ENCODE measurements at regions not wholly inside any gene's neighbourhood (a gene's known extent, or its start where the extent isn't known, plus 50 kb on each side); places are given as distances from the start of the nearest gene placed in this dataset.

DNA sequence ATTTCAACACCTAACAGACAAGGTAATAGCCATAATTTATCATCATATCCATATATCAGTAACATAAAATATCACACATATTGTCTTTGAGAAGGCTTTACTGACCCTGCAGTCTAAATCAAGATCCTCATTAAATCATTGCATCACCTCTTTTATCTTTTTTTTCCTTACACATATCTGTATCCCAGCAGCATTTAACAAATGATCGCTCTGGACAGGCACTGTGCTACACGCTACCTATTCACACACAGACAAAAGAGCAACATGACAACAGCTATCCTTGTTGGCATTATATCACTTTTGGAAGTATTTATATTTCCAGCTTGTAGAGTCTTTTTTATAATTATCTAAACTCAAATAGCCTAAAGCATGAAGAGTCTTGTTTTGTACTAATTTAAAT, 73.3 kb upstream of the NBEA start:
- Histone ChIP-seq H3K4me1 (ENCODE audit: control insufficient read depth, insufficient read depth, low read length) (no peaks in the 10 kb centered on the region), H3K4me3 (ENCODE audit: low read length) (no peak overlapping the region), H3K36me3 (ENCODE audit: control insufficient read depth, insufficient read depth, low read length) (no peaks in the 10 kb centered on the region)

DNA sequence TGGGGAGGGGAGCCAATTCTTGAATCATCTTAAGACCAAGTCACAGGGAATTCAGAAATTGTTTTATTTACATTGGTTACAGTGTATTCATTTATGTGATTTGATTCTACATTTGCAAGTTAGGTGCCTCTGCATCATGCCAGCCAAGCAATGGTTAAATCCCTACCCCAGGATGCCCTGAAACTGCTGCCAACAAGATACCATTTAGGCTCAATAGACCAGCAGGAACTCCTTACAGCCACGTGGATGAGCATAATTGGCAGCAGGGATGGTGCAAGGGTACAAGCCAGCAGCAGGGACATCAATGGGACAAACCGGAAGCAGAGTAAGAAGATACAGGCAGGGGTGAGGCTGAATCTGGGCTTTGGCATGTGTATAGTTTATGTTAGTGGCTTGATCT, 72.4 kb upstream of the NBEA start:
- Histone ChIP-seq H3K4me1 (ENCODE audit: control insufficient read depth, insufficient read depth, low read length) (no peaks in the 10 kb centered on the region), H3K4me3 (ENCODE audit: low read length) (no peak overlapping the region), H3K27ac (ENCODE audit: low read depth, low read length) (no peak overlapping the region), H3K36me3 (ENCODE audit: control insufficient read depth, insufficient read depth, low read length) (no peaks in the 10 kb centered on the region), H3K27me3 (ENCODE audit: control insufficient read depth, insufficient read depth, low read length) (no peaks in the 10 kb centered on the region), H3K9ac (ENCODE audit: low read length) (no peak overlapping the region)

More for the DNA sequence above, 73.3 kb upstream of the NBEA start:
- H3K27me3 ChIP-seq (ENCODE audit: control insufficient read depth, insufficient read depth, low read length) = no peaks in the 10 kb centered on the region
- H3K9ac ChIP-seq (ENCODE audit: low read length) = no peak overlapping the region
- no peak overlapping the region for H3K27ac ChIP-seq (ENCODE audit: low read depth, low read length)

DNA sequence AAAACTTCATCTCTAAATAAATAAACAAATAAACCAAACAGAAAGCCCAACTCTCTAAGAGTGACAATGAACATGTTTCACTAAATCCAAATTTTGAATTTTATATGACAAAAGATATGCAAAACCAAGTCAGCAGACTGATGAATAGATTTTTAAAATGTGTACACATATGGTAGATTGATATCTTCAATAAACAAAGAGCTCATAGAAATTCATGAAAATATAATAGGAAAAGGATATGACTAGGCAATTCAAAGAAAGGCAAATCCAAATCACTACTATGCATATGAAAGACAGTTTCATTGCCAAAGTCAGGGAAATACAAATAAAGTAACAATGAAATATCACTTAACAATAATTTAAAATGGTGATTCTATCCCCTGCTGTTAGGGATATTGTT, 63.7 kb upstream of the NBEA start:
- no peaks in the 10 kb centered on the region for H3K27me3 ChIP-seq (ENCODE audit: control insufficient read depth, insufficient read depth, low read length)
- no peaks in the 10 kb centered on the region for H3K36me3 ChIP-seq (ENCODE audit: control insufficient read depth, insufficient read depth, low read length)
- H3K4me1 ChIP-seq (ENCODE audit: control insufficient read depth, insufficient read depth, low read length) = no peaks in the 10 kb centered on the region
- H3K4me3 ChIP-seq (ENCODE audit: low read length) = no peak overlapping the region
- H3K27ac ChIP-seq (ENCODE audit: low read depth, low read length) = no peak overlapping the region
- H3K9ac ChIP-seq (ENCODE audit: low read length) = no peak overlapping the region

DNA sequence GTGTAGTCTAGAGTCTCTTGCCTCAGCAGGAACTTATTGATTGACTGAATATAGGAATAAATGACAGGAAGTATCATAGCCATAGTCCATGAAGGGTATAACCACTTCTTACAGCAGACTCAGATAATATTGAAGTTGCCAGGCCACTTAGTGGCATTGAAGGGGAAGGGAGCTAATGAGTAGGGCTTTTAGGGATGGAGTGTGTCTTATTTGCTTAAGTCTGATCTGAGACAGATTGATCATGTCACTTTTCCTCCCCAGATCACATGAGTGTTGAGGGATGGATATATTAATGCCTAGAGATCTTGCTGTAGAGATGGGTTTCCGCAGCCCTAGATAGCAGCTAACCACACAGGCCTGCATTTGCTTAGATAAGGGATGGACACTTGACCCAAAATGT, 62.2 kb upstream of the NBEA start:
- Histone ChIP-seq H3K4me3 (ENCODE audit: low read length) (no peak overlapping the region), H3K27ac (ENCODE audit: low read depth, low read length) (no peak overlapping the region), H3K9ac (ENCODE audit: low read length) (no peak overlapping the region), H3K36me3 (ENCODE audit: control insufficient read depth, insufficient read depth, low read length) (no peaks in the 10 kb centered on the region), H3K4me1 (ENCODE audit: control insufficient read depth, insufficient read depth, low read length) (no peaks in the 10 kb centered on the region), H3K27me3 (ENCODE audit: control insufficient read depth, insufficient read depth, low read length) (no peaks in the 10 kb centered on the region)

DNA sequence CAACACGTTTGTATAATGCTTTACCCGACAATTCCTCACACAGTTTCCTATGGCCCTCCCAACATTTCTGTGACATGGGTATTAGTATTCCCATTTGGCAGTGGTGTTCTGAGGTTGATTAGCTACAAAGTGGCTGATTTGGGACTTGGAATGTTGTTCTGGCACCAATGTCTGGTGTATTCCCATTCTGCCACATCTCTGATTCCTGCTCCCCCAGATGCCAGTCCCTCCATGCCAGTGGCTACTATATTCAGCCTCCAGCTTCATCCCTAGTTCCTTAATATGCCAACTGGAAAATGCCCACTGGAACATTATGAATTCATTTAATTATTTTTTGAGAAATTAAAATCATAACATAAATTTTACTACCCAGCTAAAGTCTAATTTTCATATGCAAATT, 60.6 kb upstream of the NBEA start:
- no peaks in the 10 kb centered on the region for H3K36me3 ChIP-seq (ENCODE audit: control insufficient read depth, insufficient read depth, low read length)
- no peaks in the 10 kb centered on the region for H3K4me1 ChIP-seq (ENCODE audit: control insufficient read depth, insufficient read depth, low read length)
- H3K9ac ChIP-seq (ENCODE audit: low read length) = no peak overlapping the region
- H3K4me3 ChIP-seq (ENCODE audit: low read length) = no peak overlapping the region
- no peak overlapping the region for H3K27ac ChIP-seq (ENCODE audit: low read depth, low read length)
- no peaks in the 10 kb centered on the region for H3K27me3 ChIP-seq (ENCODE audit: control insufficient read depth, insufficient read depth, low read length)

DNA sequence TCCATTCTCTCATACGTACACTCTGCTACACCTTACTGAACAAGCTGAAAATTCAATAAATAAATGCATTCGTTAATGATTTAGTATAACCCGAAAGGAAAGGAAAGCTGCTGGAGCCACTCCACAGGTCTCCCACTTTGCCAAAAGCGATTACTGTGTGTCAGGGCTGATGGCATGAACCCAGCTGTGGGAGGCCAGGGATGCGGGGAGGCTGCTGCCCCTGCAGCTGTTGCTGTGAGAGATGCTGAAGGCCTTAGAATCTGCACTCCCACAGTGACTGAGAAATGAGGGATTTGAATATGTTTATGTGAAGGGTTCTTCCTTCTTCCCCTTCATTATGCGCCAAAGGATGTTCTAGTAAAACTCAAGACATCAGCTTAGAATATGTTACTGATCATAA, 58.7 kb upstream of the NBEA start:
- no peaks in the 10 kb centered on the region for H3K36me3 ChIP-seq (ENCODE audit: control insufficient read depth, insufficient read depth, low read length)
- H3K27me3 ChIP-seq (ENCODE audit: control insufficient read depth, insufficient read depth, low read length) = no peaks in the 10 kb centered on the region
- H3K4me3 ChIP-seq (ENCODE audit: low read length) = no peak overlapping the region
- no peak overlapping the region for H3K9ac ChIP-seq (ENCODE audit: low read length)
- H3K4me1 ChIP-seq (ENCODE audit: control insufficient read depth, insufficient read depth, low read length) = no peaks in the 10 kb centered on the region
- no peak overlapping the region for H3K27ac ChIP-seq (ENCODE audit: low read depth, low read length)

DNA sequence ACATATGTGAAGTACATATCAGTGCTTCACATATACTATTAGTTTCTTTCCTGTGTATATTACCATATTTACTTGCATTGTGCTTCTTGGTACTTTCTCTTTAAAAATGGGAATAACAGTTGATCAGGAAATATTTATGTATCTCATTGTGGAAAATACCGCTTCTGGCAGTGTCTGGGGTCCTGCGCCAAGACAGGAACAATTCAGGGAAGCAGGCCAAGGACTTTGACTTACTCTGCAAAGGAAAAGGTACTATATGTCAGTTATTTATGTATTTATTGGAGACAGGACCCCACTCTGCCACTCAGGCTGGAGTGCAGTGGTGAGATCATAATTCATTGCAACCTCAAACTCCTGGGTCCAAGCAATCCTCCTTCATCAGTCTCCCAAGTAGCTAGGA, 57.7 kb upstream of the NBEA start:
- Histone ChIP-seq H3K4me3 (ENCODE audit: low read length) (no peak overlapping the region), H3K4me1 (ENCODE audit: control insufficient read depth, insufficient read depth, low read length) (no peaks in the 10 kb centered on the region), H3K36me3 (ENCODE audit: control insufficient read depth, insufficient read depth, low read length) (no peaks in the 10 kb centered on the region), H3K27ac (ENCODE audit: low read depth, low read length) (no peak overlapping the region), H3K9ac (ENCODE audit: low read length) (no peak overlapping the region), H3K27me3 (ENCODE audit: control insufficient read depth, insufficient read depth, low read length) (no peaks in the 10 kb centered on the region)

DNA sequence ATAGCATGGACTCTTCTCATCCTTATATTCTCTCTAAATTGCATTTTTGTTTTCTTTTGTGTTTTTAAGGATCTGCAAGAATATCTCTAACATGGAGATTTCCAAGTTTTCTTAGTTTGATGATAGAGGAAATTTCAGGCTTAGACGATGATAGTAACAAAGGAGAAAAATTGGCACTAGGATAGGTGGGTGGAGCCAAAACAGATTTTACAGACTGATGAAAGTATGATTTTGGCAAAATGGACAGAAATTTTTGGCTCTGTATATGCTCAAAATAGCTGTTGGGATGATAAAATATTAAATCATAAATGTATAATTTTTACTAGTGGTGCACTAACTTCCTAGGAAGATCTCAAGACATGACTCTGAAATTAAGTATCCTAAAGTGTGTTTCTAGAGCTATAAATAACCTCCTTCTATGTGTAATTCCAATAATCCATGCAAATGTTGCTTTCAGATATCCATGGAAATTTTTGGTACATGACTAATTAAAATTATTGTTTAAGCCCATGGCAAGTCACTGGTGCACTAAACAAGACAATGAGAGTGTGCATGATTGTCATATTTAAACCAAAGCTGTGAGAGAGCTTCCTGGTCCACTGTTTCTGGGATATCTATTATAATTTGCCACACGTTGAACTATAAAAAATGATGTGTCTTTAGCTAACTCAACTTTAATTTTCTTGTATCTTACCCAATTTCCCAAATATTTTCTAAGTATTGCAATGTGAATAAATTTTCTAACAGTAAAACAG, 55.8 kb upstream of the NBEA start:
- Histone ChIP-seq H3K4me1 (ENCODE audit: control insufficient read depth, insufficient read depth, low read length) (no peaks in the 10 kb centered on the region), H3K4me3 (ENCODE audit: low read length) (no peak overlapping the region), H3K9ac (ENCODE audit: low read length) (no peak overlapping the region), H3K27ac (ENCODE audit: low read depth, low read length) (no peak overlapping the region), H3K36me3 (ENCODE audit: control insufficient read depth, insufficient read depth, low read length) (no peaks in the 10 kb centered on the region), H3K27me3 (ENCODE audit: control insufficient read depth, insufficient read depth, low read length) (no peaks in the 10 kb centered on the region)

DNA sequence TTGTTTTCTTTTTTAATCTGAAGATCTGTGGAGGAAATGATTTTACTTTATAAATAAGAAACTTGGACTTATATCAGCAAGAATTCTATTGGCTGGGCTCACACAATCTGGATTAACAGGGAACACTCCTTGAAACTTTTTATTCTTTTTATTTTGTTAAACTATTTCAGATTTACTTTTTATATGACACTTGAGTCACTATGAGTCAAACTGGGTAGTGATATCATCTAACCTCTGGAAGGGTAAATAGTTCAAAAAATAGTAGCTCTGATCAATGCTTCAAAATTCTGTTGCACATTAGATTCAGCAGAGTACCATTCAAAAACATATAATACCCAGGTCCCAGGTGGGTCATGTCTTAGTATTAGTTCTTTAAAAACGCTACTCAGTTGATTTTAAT, 55.1 kb upstream of the NBEA start:
- H3K36me3 ChIP-seq (ENCODE audit: control insufficient read depth, insufficient read depth, low read length) = no peaks in the 10 kb centered on the region
- H3K27ac ChIP-seq (ENCODE audit: low read depth, low read length) = no peak overlapping the region
- no peak overlapping the region for H3K4me3 ChIP-seq (ENCODE audit: low read length)

More for the DNA sequence above, 55.1 kb upstream of the NBEA start:
- Histone ChIP-seq H3K27me3 (ENCODE audit: control insufficient read depth, insufficient read depth, low read length) (no peaks in the 10 kb centered on the region), H3K9ac (ENCODE audit: low read length) (no peak overlapping the region), H3K4me1 (ENCODE audit: control insufficient read depth, insufficient read depth, low read length) (no peaks in the 10 kb centered on the region)
